ENCODE measurements at regions not wholly inside any gene's neighbourhood (a gene's known extent, or its start where the extent isn't known, plus 50 kb on each side); places are given as distances from the start of the nearest gene placed in this dataset.

DNA sequence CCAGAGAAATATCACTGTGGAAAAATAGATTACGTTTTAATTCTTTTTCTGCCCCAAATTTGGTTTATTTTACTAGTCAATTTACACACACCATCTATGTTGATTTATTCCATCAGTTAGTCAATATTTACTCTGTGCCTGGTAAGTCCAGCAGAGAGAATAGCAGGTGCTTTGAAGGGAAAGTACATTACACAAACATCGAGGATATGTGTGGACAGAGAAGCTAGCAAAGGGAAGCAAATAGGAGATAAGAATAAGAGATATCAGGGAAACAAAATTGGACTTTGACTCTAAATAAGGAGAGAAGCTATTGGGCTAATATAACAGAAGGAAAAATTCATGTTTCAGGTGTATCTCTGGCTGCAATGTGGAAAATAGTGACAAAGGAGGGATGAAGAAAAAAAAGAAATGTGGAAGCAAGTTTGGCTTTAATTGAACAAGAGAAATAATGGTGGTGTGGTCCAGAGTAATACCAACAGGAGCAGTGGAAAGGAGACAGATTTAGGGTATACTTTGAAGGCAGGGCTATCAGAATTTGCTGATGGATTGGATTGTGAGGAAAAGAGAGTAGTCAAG is 587.7 kb upstream of the CDH6 start:
- Histone ChIP-seq H3K4me1 (no peaks in the 10 kb centered on the region), H2AFZ (replicated peaks) (no peak overlapping the region), H4K20me1 (ENCODE audit: low read depth) (no peaks in the 10 kb centered on the region), H3K4me2 (no peak overlapping the region), H3K4me3 (no peak overlapping the region), H3K36me3 (no peaks in the 10 kb centered on the region), H3K27ac (no peak overlapping the region), H3K27me3 (no peaks in the 10 kb centered on the region), H3K79me2 (ENCODE audit: low read depth) (no peaks in the 10 kb centered on the region), H3K9me3 (ENCODE audit: low read depth) (no peaks in the 10 kb centered on the region), H3K9ac (no peak overlapping the region), H3F3A (ENCODE audit: low read depth) (no peaks in the 10 kb centered on the region)
- DNase-seq (ENCODE audit: low spot score), result no peak
- Mint-ChIP-seq H3K36me3 (no peaks in the 10 kb centered on the region), H3K27me3 (ENCODE audit: insufficient read depth, low read depth) (no peaks in the 10 kb centered on the region), H3K27ac (no peak overlapping the region), H3K9me3 (no peaks in the 10 kb centered on the region), H3K4me1 (no peaks in the 10 kb centered on the region), H3K4me3 (no peak overlapping the region)
- TF ChIP-seq, protein P1, sequence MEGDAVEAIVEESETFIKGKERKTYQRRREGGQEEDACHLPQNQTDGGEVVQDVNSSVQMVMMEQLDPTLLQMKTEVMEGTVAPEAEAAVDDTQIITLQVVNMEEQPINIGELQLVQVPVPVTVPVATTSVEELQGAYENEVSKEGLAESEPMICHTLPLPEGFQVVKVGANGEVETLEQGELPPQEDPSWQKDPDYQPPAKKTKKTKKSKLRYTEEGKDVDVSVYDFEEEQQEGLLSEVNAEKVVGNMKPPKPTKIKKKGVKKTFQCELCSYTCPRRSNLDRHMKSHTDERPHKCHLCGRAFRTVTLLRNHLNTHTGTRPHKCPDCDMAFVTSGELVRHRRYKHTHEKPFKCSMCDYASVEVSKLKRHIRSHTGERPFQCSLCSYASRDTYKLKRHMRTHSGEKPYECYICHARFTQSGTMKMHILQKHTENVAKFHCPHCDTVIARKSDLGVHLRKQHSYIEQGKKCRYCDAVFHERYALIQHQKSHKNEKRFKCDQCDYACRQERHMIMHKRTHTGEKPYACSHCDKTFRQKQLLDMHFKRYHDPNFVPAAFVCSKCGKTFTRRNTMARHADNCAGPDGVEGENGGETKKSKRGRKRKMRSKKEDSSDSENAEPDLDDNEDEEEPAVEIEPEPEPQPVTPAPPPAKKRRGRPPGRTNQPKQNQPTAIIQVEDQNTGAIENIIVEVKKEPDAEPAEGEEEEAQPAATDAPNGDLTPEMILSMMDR (IDR thresholded peaks at IDR 0.05), result no peak
- TF ChIP-seq EZH2 (IDR thresholded peaks at IDR 0.05) (no peak), EZH2phosphoT487 (IDR thresholded peaks at IDR 0.05) (no peak)

DNA sequence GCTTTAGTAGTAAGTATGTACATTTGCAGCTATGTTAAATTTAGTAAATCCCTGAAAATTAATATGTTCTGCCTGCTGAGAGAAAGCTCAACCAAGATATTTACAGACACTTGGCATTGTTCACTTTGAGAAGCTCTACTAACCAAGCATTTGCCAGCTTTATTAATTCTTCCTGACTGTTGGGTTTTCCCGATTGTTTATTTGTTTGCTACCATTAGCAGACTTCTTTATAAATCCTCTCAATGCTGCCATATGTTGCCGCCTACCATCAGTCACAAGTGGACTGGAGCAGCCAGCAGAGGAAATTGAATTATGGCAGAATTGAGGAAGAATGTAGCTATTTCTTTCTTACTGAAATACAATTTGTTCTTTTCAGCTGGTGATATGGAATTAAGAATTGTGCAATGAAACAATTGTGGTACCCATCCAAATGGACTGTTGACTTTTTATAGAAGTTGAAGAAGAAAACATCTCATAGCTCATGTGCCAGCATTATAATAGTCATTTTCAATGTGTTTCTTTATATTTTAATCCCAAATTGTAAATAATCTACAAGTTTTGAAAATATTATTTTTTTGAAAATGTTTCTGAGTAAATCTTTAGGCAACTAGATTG is 588.7 kb upstream of the CDH6 start:
- Mint-ChIP-seq H3K4me3 (no peak overlapping the region), H3K9me3 (peaks cover under 1% of the 10 kb centered on the region), H3K36me3 (no peaks in the 10 kb centered on the region), H3K27me3 (ENCODE audit: insufficient read depth, low read depth) (peaks cover 2% of the 10 kb centered on the region), H3K4me1 (no peaks in the 10 kb centered on the region), H3K27ac (no peak overlapping the region)
- H4K20me1 ChIP-seq (ENCODE audit: low read depth), result no peaks in the 10 kb centered on the region
- no peak for DNase-seq (ENCODE audit: low spot score)
- H2AFZ ChIP-seq (replicated peaks), result no peak overlapping the region
- no peaks in the 10 kb centered on the region for H3K27me3 ChIP-seq
- H3K9me3 ChIP-seq (ENCODE audit: low read depth), result no peaks in the 10 kb centered on the region
- no peaks in the 10 kb centered on the region for H3F3A ChIP-seq (ENCODE audit: low read depth)
- no peaks in the 10 kb centered on the region for H3K36me3 ChIP-seq
- no peaks in the 10 kb centered on the region for H3K4me1 ChIP-seq
- no peaks in the 10 kb centered on the region for H3K79me2 ChIP-seq (ENCODE audit: low read depth)
- TF ChIP-seq, protein P1 (IDR thresholded peaks at IDR 0.05), result no peak
- TF ChIP-seq EZH2phosphoT487 (IDR thresholded peaks at IDR 0.05) (no peak), EZH2 (IDR thresholded peaks at IDR 0.05) (no peak)
- H3K4me2 ChIP-seq, result no peak overlapping the region
- H3K27ac ChIP-seq, result no peak overlapping the region
- H3K9ac ChIP-seq, result no peak overlapping the region
- H3K4me3 ChIP-seq, result no peak overlapping the region

DNA sequence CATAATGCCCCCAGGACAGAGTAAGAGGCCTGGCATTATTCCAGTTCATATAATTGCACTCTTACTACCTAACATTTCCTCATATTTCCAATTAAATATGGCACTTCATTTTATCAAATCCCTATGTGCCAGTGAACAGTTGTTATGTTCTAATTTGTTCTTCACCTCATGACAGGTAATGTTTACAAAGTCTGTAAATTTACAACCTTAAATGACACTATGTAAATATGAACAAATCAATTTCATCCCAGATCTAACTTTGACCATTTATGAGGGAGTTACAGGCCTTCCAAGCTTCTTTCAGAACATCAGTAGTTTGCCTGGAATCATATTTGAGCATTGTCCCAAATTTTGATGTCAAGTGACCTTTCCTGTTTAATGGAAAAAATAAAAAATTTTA is 592.6 kb upstream of the CDH6 start:
- no peak overlapping the region for H3K4me3 Mint-ChIP-seq
- peaks cover 11% of the 10 kb centered on the region for H3K9me3 Mint-ChIP-seq
- Histone ChIP-seq H3F3A (ENCODE audit: low read depth) (no peaks in the 10 kb centered on the region), H3K4me3 (no peak overlapping the region), H3K36me3 (no peaks in the 10 kb centered on the region), H3K27ac (no peak overlapping the region), H3K27me3 (no peaks in the 10 kb centered on the region), H3K4me2 (no peak overlapping the region), H3K4me1 (no peaks in the 10 kb centered on the region), H3K79me2 (ENCODE audit: low read depth) (no peaks in the 10 kb centered on the region), H3K9me3 (ENCODE audit: low read depth) (no peaks in the 10 kb centered on the region), H3K9ac (no peak overlapping the region), H2AFZ (replicated peaks) (no peak overlapping the region), H4K20me1 (ENCODE audit: low read depth) (no peaks in the 10 kb centered on the region)
- peaks cover 9% of the 10 kb centered on the region for H3K4me1 Mint-ChIP-seq
- H3K27me3 Mint-ChIP-seq (ENCODE audit: insufficient read depth, low read depth), result peaks cover 6% of the 10 kb centered on the region
- H3K36me3 Mint-ChIP-seq, result no peaks in the 10 kb centered on the region
- no peak for TF ChIP-seq EZH2phosphoT487 (IDR thresholded peaks at IDR 0.05)
- TF ChIP-seq, protein P1 (IDR thresholded peaks at IDR 0.05), result no peak
- no peak for TF ChIP-seq EZH2 (IDR thresholded peaks at IDR 0.05)
- no peak overlapping the region for H3K27ac Mint-ChIP-seq
- no peak for DNase-seq (ENCODE audit: low spot score)
